GM19043 (cell line): ENCODE measurements at regions not wholly inside any gene's neighbourhood (a gene's known extent, or its start where the extent isn't known, plus 50 kb on each side); places are given as distances from the start of the nearest gene placed in this dataset.

Experiments
- ATAC-seq: cut with Tn5 transposase; IDR thresholded peaks from one replicate; pipeline ENCODE4 v1.9.1; 2021; ENCODE audit warnings: low read depth; ENCODE audit not compliant: unreplicated experiment

- ATAC-seq = no peak
Observed at GRCh38 chr4:32061916-32062315, 1341.7 kb downstream of the PCDH7 start.

- ATAC-seq = no peak
Observed at GRCh38 chr4:32073542-32073941, 1353.4 kb downstream of the PCDH7 start.

- ATAC-seq = no peak
Observed at GRCh38 chr4:32087211-32087610, 1367.0 kb downstream of the PCDH7 start.

GRCh38 chr4:32094987-32095386, 1374.8 kb downstream of the PCDH7 start:
- ATAC-seq = no peak

- ATAC-seq = no peak
Observed at GRCh38 chr4:32102896-32103295, 1382.7 kb downstream of the PCDH7 start.

- ATAC-seq = no peak
Observed at GRCh38 chr4:32106767-32107166, 1386.6 kb downstream of the PCDH7 start.

GRCh38 chr4:32112891-32113290, 1392.7 kb downstream of the PCDH7 start:
- ATAC-seq = no peak

- ATAC-seq = no peak
Observed at GRCh38 chr4:32117693-32118092, 1397.5 kb downstream of the PCDH7 start.

- no peak for ATAC-seq
Observed at GRCh38 chr4:32119907-32120306, 1399.7 kb downstream of the PCDH7 start.

- ATAC-seq = no peak
Observed at GRCh38 chr4:32128549-32128948, 1408.4 kb downstream of the PCDH7 start.

- no peak for ATAC-seq
Observed at GRCh38 chr4:32129967-32130366, 1409.8 kb downstream of the PCDH7 start.

GRCh38 chr4:32133141-32133540, 1413.0 kb downstream of the PCDH7 start:
- ATAC-seq = no peak

- no peak for ATAC-seq
Observed at GRCh38 chr4:32133734-32134133, 1413.6 kb downstream of the PCDH7 start.

GRCh38 chr4:32135642-32136041, 1415.5 kb downstream of the PCDH7 start:
- ATAC-seq = no peak

GRCh38 chr4:32136081-32136787, 1416.1 kb downstream of the PCDH7 start:
- no peak for ATAC-seq

GRCh38 chr4:32140636-32141035, 1420.5 kb downstream of the PCDH7 start:
- ATAC-seq = no peak

- no peak for ATAC-seq
Observed at GRCh38 chr4:32142075-32142474, 1421.9 kb downstream of the PCDH7 start.

GRCh38 chr4:32145987-32146386, 1425.8 kb downstream of the PCDH7 start:
- ATAC-seq = no peak

- ATAC-seq = no peak
Observed at GRCh38 chr4:32147446-32148085, 1427.4 kb downstream of the PCDH7 start.

- no peak for ATAC-seq
Observed at GRCh38 chr4:32148111-32148666, 1428.0 kb downstream of the PCDH7 start.

- no peak for ATAC-seq
Observed at GRCh38 chr4:32158961-32159360, 1438.8 kb downstream of the PCDH7 start.

- no peak for ATAC-seq
Observed at GRCh38 chr4:32161392-32161791, 1441.2 kb downstream of the PCDH7 start.
